ENCODE measurements at regions not wholly inside any gene's neighbourhood (a gene's known extent, or its start where the extent isn't known, plus 50 kb on each side); places are given as distances from the start of the nearest gene placed in this dataset.

DNA sequence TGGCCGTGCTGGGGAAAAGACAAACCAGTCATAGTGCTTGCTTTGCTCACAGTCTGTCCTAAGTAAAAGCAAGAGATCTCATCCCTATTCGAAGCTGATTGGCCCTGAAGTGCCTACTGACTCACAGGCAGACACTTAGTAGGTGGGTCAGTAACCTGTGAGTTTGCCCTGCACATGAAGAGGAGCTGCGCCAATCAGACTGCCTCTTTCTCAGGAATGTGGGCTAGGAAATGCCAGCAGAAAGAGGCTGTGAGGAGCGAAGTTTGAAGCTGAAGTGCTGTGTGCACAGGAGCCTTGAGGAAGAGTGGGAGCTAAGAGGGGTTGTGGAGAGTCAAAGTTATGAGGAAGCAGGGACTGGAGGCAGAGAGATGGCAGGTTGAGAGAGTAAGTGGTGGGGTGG, 126.8 kb downstream of the IL20RB start:
- TF ChIP-seq, protein P1, sequence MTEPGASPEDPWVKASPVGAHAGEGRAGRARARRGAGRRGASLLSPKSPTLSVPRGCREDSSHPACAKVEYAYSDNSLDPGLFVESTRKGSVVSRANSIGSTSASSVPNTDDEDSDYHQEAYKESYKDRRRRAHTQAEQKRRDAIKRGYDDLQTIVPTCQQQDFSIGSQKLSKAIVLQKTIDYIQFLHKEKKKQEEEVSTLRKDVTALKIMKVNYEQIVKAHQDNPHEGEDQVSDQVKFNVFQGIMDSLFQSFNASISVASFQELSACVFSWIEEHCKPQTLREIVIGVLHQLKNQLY (CRISPR knock-in tag; IDR thresholded peaks at IDR 0.05), result no peak
- TF ChIP-seq, protein P2, sequence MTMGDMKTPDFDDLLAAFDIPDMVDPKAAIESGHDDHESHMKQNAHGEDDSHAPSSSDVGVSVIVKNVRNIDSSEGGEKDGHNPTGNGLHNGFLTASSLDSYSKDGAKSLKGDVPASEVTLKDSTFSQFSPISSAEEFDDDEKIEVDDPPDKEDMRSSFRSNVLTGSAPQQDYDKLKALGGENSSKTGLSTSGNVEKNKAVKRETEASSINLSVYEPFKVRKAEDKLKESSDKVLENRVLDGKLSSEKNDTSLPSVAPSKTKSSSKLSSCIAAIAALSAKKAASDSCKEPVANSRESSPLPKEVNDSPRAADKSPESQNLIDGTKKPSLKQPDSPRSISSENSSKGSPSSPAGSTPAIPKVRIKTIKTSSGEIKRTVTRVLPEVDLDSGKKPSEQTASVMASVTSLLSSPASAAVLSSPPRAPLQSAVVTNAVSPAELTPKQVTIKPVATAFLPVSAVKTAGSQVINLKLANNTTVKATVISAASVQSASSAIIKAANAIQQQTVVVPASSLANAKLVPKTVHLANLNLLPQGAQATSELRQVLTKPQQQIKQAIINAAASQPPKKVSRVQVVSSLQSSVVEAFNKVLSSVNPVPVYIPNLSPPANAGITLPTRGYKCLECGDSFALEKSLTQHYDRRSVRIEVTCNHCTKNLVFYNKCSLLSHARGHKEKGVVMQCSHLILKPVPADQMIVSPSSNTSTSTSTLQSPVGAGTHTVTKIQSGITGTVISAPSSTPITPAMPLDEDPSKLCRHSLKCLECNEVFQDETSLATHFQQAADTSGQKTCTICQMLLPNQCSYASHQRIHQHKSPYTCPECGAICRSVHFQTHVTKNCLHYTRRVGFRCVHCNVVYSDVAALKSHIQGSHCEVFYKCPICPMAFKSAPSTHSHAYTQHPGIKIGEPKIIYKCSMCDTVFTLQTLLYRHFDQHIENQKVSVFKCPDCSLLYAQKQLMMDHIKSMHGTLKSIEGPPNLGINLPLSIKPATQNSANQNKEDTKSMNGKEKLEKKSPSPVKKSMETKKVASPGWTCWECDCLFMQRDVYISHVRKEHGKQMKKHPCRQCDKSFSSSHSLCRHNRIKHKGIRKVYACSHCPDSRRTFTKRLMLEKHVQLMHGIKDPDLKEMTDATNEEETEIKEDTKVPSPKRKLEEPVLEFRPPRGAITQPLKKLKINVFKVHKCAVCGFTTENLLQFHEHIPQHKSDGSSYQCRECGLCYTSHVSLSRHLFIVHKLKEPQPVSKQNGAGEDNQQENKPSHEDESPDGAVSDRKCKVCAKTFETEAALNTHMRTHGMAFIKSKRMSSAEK (CRISPR knock-in tag; IDR thresholded peaks at IDR 0.05; ENCODE audit: borderline replicate concordance), result no peak
- TF ChIP-seq RORB (CRISPR knock-in tag; IDR thresholded peaks at IDR 0.05), result no peak
- TF ChIP-seq, protein P3, sequence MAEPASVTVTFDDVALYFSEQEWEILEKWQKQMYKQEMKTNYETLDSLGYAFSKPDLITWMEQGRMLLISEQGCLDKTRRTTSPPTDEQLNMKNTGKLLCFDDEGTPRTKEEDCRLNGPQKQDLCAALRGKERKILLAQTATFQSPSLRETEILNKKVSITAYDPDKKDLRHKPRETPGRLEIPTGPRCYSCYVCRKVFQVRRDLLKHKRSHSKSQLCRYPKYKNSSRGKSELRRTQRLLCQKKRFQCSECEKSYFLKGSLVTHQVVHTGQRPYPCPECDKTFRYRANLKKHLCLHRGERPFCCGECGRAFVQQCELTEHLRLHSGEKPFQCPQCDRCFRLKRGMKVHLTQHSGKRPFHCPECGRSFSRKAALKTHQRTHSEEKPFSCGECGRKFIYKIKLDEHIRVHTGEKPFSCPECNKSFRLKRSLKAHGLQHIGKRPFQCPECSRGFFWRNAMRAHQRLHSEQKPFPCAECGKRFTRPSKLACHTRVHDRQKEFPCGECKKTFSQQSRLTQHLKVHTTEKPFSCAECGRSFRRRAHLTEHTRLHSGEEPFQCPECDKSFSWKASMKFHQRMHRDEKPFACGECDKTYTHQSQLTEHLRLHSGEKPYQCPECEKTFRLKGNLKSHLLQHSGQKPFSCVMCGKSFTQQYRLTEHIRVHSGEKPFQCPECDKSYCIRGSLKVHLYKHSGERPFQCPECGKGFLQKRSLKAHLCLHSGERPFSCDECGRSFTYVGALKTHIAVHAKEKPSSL (CRISPR knock-in tag; conservative IDR thresholded peaks at IDR 0.05), result no peak
- Mint-ChIP-seq H3K4me1 (peaks cover 10% of the 10 kb centered on the region), H3K36me3 (no peaks in the 10 kb centered on the region), H3K27me3 (ENCODE audit: low read depth) (no peaks in the 10 kb centered on the region; the same call in 1 of the 2 replicates), H3K9me3 (peaks cover 13% of the 10 kb centered on the region), H3K4me3 (no peak overlapping the region), H3K27ac (no peak overlapping the region)
- ChIA-PET POLR2A (no interaction called here), CTCF (interaction anchor here (0.6 to 1.7 kb wide), 5 partner anchors 20 to 482 kb away, joined by 3 to 4 read pairs (median 3); no protein-coding TSS in a partner anchor)
- ATAC-seq (peak; percentile 68), DNase-seq (ENCODE audit: low spot score) (no peak)

DNA sequence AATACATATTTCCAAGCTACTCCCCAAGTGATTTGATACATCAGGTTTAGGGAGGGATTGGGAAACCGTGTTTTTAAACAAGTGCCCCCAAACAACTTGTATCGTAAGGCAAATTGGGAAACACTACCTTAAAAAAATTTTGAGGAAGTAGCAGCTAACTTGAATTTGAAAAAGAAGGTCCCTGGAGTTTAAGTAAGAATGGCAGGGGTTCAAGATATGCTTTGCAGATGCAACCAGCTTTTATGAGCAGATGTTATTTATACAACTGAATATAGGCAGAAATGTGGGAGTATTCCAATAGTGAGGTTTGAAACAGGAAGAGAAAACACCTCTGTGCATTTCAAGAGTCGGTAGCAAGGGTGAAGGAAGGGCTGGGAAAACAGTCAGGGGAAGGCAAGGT, 139.6 kb downstream of the IL20RB start:
- H3K4me3 Mint-ChIP-seq, result no peak overlapping the region
- ChIA-PET POLR2A (interaction anchor here (0.6 kb wide), 1 partner anchor 53 kb away, joined by 3 read pairs; no protein-coding TSS in a partner anchor), CTCF (interaction anchor here (0.8 to 2.7 kb wide), 7 partner anchors 8 to 695 kb away, joined by 3 to 14 read pairs (median 8); no protein-coding TSS in a partner anchor)
- peaks cover 9% of the 10 kb centered on the region for H3K9me3 Mint-ChIP-seq
- ATAC-seq, result no peak
- no peak for DNase-seq (ENCODE audit: low spot score)
- H3K27me3 Mint-ChIP-seq (ENCODE audit: low read depth), result no peaks in the 10 kb centered on the region; the same call in 1 of the 2 replicates
- peaks cover 5% of the 10 kb centered on the region; the same call in 1 of the 2 replicates for H3K36me3 Mint-ChIP-seq
- H3K27ac Mint-ChIP-seq, result no peak overlapping the region
- H3K4me1 Mint-ChIP-seq, result peaks cover 16% of the 10 kb centered on the region
- TF ChIP-seq ZNF219 (CRISPR knock-in tag; IDR thresholded peaks at IDR 0.05; ENCODE audit: borderline replicate concordance) (no peak), GRHL2 (CRISPR knock-in tag; IDR thresholded peaks at IDR 0.05; ENCODE audit: insufficient replicate concordance, severe bottlenecking) (no peak), SOX15 (CRISPR knock-in tag; IDR thresholded peaks at IDR 0.05) (no peak), NR1H2 (CRISPR knock-in tag; IDR thresholded peaks at IDR 0.05) (no peak), CREB1 (CRISPR knock-in tag; IDR thresholded peaks at IDR 0.05) (no peak)
- TF ChIP-seq, protein P4, sequence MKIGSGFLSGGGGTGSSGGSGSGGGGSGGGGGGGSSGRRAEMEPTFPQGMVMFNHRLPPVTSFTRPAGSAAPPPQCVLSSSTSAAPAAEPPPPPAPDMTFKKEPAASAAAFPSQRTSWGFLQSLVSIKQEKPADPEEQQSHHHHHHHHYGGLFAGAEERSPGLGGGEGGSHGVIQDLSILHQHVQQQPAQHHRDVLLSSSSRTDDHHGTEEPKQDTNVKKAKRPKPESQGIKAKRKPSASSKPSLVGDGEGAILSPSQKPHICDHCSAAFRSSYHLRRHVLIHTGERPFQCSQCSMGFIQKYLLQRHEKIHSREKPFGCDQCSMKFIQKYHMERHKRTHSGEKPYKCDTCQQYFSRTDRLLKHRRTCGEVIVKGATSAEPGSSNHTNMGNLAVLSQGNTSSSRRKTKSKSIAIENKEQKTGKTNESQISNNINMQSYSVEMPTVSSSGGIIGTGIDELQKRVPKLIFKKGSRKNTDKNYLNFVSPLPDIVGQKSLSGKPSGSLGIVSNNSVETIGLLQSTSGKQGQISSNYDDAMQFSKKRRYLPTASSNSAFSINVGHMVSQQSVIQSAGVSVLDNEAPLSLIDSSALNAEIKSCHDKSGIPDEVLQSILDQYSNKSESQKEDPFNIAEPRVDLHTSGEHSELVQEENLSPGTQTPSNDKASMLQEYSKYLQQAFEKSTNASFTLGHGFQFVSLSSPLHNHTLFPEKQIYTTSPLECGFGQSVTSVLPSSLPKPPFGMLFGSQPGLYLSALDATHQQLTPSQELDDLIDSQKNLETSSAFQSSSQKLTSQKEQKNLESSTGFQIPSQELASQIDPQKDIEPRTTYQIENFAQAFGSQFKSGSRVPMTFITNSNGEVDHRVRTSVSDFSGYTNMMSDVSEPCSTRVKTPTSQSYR (CRISPR knock-in tag; IDR thresholded peaks at IDR 0.05), result no peak
- TF ChIP-seq, protein P5, sequence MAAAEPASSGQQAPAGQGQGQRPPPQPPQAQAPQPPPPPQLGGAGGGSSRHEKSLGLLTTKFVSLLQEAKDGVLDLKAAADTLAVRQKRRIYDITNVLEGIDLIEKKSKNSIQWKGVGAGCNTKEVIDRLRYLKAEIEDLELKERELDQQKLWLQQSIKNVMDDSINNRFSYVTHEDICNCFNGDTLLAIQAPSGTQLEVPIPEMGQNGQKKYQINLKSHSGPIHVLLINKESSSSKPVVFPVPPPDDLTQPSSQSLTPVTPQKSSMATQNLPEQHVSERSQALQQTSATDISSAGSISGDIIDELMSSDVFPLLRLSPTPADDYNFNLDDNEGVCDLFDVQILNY (CRISPR knock-in tag; IDR thresholded peaks at IDR 0.05), result no peak

Data from WTC11 (cell line).